ENCODE measurements at regions not wholly inside any gene's neighbourhood (a gene's known extent, or its start where the extent isn't known, plus 50 kb on each side); places are given as distances from the start of the nearest gene placed in this dataset.
"Not testable (repeated sequence)": the region's sequence is repeated elsewhere in the genome, so short reads cannot be mapped to it uniquely, and the experiment has no call there.

DNA sequence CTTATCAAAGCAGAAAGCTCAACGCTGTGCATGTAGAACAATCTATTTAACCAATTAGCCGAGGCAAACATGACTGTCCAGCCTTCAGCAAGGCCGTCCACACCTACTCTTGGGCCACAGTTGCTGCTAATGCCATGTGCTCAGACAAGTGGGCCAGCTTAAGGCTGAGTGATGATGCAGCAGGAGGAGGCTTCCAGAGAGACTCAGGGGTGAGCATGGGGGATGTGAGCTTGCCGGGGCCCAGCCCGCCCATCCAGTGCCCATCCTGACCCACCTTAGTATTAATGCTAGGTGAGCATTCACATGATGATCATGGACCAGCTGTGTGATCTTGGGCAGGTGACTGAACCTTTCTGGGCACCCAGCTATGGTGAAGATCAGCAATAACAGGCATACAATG lies 150.1 kb downstream of the TPRA1 start:
- DNase-seq (ENCODE audit: low read depth in 2 of 2): no peak

- DNase-seq (ENCODE audit: low read depth in 2 of 2): no peak
Measured at GRCh38 chr3:127439621-127440020, 150.9 kb downstream of the TPRA1 start.

DNA sequence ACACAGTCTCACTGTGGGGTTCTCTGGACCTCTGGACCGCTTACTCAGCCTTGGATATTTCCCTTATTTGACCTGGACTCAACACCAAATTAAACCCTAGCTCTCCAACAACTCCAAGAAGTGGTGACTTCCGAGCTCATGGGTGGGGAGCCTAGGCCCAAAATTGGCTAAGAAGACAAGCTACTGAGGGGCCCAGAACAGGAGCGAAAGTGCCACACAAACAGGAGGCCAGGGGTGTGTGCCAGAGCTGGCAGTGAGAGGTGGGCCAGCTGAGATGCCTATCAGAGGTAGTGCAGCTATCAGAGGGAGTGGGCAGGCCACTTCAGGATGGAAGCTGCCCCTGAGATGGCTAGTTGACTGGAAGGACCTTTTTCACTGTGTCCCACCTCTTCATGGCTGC lies 151.1 kb upstream of the PRR20G start:
- DNase-seq (ENCODE audit: low read depth in 2 of 2): no peak

DNA sequence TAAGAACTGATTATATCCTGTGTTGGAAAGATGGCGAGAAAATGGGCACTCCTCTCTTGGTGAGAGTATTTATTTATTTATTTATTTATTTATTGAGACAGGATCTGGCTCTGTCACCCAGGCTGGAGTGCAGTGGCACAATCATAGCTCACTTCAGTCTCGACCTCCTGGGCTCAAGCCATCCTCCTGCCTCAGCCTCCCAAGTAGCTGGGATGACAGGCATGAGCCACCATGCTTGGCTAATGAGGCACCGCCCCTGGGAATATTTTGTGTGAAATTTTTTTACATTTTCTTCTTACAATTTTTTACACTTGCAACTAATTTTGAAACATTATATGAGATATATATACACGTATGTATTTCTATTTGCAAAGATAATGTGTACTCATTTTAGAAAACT lies 150.5 kb upstream of the PRR20G start:
- DNase-seq (ENCODE audit: low read depth in 2 of 2): no peak

DNA sequence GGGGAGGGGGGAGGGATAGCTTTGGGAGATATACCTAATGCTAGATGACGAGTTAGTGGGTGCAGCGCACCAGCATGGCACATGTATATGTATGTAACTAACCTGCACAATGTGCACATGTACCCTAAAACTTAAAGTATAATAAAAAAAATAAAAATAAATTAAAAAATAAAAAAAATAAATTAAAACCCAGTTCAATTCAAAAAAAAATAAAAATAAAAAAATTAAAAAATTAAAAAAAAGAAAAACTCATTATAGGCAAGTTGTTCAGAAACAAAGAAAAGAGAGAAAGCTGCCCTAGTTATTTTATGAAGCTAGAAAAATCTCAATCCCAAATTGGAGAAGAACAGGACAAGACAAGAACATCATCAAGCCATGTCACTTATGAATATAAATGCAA lies 147.5 kb upstream of the PRR20G start:
- not testable (repeated sequence) for DNase-seq (ENCODE audit: low read depth in 2 of 2)

- DNase-seq (ENCODE audit: low read depth in 2 of 2): no peak
Measured at GRCh38 chr3:127431066-127431465, 143.2 kb upstream of the PRR20G start.

GRCh38 chr3:127428344-127428997 lies 140.6 kb upstream of the PRR20G start:
- no peak for DNase-seq (ENCODE audit: low read depth in 2 of 2)

GRCh38 chr3:127427666-127428065 lies 139.8 kb upstream of the PRR20G start:
- no peak for DNase-seq (ENCODE audit: low read depth in 2 of 2)

- no peak for DNase-seq (ENCODE audit: low read depth in 2 of 2)
Measured at GRCh38 chr3:127427156-127427555, 139.3 kb upstream of the PRR20G start.

DNA sequence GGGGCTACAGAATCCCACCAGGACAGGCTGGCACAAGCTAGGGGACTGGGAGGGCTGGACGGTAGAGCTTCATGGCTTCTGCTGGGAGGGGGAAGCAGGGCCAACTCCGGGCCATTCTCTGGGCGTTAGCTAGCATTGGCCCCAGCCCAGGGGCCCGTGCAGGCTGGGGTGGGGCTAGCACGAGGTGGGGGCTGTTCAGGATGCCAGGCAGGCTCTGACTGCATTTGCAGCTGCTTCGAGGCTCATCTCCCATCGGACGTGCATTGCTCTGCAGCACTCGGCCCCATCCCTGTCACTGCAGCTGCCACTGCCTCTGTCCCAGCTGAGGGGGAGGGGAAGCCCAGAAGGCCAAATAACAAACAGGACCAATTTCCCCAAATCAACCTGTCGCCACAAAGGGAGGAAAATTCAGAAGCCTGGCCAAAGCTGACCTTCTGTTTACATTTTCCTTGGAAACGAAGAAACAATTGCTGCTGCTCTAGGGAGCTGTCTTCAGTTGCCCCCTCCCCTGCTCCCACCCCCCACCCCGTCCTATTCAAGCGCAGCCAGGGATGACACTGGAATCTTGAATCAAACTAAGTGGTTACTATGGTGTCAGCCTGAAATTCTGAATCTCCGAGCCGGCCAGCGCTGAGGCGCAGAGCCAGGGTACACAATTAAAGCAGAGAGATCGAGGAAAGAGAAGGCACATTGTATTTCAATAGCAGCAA lies 138.8 kb upstream of the PRR20G start:
- DNase-seq (ENCODE audit: low read depth in 2 of 2): no peak

- no peak for DNase-seq (ENCODE audit: low read depth in 2 of 2)
Measured at GRCh38 chr3:127425505-127426443, 137.9 kb upstream of the PRR20G start.

- DNase-seq (ENCODE audit: low read depth in 2 of 2): no peak
Measured at GRCh38 chr3:127424766-127425504, 137.1 kb upstream of the PRR20G start.

DNA sequence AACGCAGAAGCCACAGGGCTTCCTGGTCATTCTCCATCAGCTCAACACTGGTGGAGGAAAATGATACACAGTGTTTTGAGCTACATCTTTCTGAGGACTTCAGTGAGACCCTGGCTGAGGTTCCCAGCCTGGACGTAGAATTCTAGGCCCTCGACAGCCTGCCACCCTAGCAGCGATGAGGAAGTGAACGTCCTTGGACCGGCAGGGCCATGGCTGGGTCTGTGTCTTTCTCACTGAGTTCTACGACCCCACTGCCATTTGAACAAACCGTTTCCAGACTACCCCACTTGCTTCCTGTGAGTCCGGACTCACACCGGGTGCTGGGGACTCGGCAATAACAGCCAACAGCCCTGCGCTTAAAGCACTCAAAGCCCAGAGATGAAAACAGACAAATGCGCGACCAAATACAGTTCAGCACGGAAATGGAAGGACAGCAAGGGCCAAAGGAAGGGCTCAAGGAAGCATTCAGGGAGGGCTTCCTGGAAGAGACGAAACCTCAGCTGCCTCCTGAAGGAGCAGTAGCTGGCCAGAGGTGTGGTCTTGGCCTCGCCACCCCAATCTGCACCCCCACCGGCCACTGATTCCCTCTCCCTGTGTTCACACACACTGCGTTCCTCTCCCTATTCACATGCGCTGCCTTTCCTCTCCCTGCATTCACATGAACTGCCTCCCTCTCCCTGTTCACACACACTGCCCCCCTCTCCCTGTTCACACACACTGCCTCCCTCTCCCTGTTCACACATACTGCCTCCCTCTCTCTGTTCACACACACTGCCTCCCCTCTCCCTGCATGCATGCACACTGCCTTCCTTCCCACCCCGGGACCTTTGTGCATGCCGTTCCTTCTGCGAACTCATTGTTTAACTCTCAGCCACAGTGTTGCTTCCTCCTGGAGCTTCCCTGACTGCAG lies 136.3 kb upstream of the PRR20G start:
- no peak for DNase-seq (ENCODE audit: low read depth in 2 of 2)

- DNase-seq (ENCODE audit: low read depth in 2 of 2): no peak
Measured at GRCh38 chr3:127422663-127423375, 135.0 kb upstream of the PRR20G start.

- no peak for DNase-seq (ENCODE audit: low read depth in 2 of 2)
Measured at GRCh38 chr3:127421943-127422662, 134.3 kb upstream of the PRR20G start.

- DNase-seq (ENCODE audit: low read depth in 2 of 2): no peak
Measured at GRCh38 chr3:127420829-127421228, 133.0 kb upstream of the PRR20G start.

- no peak for DNase-seq (ENCODE audit: low read depth in 2 of 2)
Measured at GRCh38 chr3:127419641-127420553, 132.1 kb upstream of the PRR20G start.

GRCh38 chr3:127419182-127419581 lies 131.3 kb upstream of the PRR20G start:
- DNase-seq (ENCODE audit: low read depth in 2 of 2): no peak

Data from fibroblast of skin of left biceps (primary cell).